T-helper 2 cell treated with Interferon-gamma antibody and Interleukin-4, amounts not matched to agents 5 μg/mL and 100 μg/mL, for 36 hours (primary cell): ENCODE measurements at regions not wholly inside any gene's neighbourhood (a gene's known extent, or its start where the extent isn't known, plus 50 kb on each side); places are given as distances from the start of the nearest gene placed in this dataset.

Source experiments
- DNase-seq: peaks from one replicate; pipeline ENCODE4 v3.0.0; 2021; ENCODE audit warnings: low spot score
- H3K27ac Mint-ChIP-seq: one replicate; pipeline ENCODE4 v1.8.0; 2021; ENCODE audit warnings: mild to moderate bottlenecking, mixed read lengths
- H3K27me3 Mint-ChIP-seq: one replicate; pipeline ENCODE4 v1.8.0; 2021; ENCODE audit warnings: low read depth, mixed read lengths
- H3K36me3 Mint-ChIP-seq: one replicate; pipeline ENCODE4 v1.8.0; 2021; ENCODE audit warnings: low read depth, mixed read lengths
- H3K4me1 Mint-ChIP-seq: one replicate; pipeline ENCODE4 v1.8.0; 2021; ENCODE audit warnings: low read depth, mixed read lengths
- H3K4me3 Mint-ChIP-seq: one replicate; pipeline ENCODE4 v1.8.0; 2022; ENCODE audit warnings: mild to moderate bottlenecking, moderate library complexity, mixed read lengths
- H3K9me3 Mint-ChIP-seq: one replicate; pipeline ENCODE4 v1.8.0; 2021; ENCODE audit warnings: mixed read lengths

DNA sequence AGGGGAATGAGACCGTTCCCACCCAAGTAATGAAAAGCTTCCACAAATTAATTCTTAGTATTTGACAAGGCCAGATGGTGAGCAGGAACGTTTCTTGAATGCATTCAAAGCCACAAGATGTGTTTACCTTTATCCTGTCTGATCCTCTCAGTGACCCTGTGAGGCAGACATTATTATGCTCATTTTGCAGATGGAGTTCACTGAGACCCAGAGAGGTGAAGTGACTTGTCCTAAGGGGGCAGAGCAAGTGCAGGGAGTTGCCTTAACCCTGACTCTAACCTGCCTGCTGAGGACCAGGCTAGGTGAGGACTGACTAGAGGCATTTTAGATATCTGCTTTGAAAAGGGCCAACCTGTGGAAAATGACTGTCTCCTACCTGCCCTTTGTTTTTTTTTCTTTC is 156.7 kb downstream of the HAPSTR1 start:
- no peak for DNase-seq
- Mint-ChIP-seq H3K9me3 (no peaks in the 10 kb centered on the region), H3K36me3 (no peaks in the 10 kb centered on the region), H3K4me3 (no peak overlapping the region), H3K27ac (no peak overlapping the region), H3K4me1 (no peaks in the 10 kb centered on the region), H3K27me3 (no peaks in the 10 kb centered on the region)

- Mint-ChIP-seq H3K27ac (no peak overlapping the region), H3K4me1 (no peaks in the 10 kb centered on the region), H3K9me3 (no peaks in the 10 kb centered on the region), H3K36me3 (no peaks in the 10 kb centered on the region), H3K4me3 (no peak overlapping the region), H3K27me3 (no peaks in the 10 kb centered on the region)
- DNase-seq: no peak
Observed at GRCh38 chr16:9249534-9249933, 158.1 kb downstream of the HAPSTR1 start.

- no peaks in the 10 kb centered on the region for H3K9me3 Mint-ChIP-seq
- no peak overlapping the region for H3K27ac Mint-ChIP-seq
- DNase-seq: no peak
- no peaks in the 10 kb centered on the region for H3K36me3 Mint-ChIP-seq
- no peak overlapping the region for H3K4me3 Mint-ChIP-seq
- no peaks in the 10 kb centered on the region for H3K27me3 Mint-ChIP-seq
- no peaks in the 10 kb centered on the region for H3K4me1 Mint-ChIP-seq
Observed at GRCh38 chr16:9251026-9251425, 159.6 kb downstream of the HAPSTR1 start.

GRCh38 chr16:9254863-9255262 is 163.4 kb downstream of the HAPSTR1 start:
- Mint-ChIP-seq H3K4me1 (no peaks in the 10 kb centered on the region), H3K9me3 (no peaks in the 10 kb centered on the region), H3K36me3 (no peaks in the 10 kb centered on the region), H3K27me3 (no peaks in the 10 kb centered on the region), H3K4me3 (no peak overlapping the region), H3K27ac (no peak overlapping the region)
- no peak for DNase-seq

DNA sequence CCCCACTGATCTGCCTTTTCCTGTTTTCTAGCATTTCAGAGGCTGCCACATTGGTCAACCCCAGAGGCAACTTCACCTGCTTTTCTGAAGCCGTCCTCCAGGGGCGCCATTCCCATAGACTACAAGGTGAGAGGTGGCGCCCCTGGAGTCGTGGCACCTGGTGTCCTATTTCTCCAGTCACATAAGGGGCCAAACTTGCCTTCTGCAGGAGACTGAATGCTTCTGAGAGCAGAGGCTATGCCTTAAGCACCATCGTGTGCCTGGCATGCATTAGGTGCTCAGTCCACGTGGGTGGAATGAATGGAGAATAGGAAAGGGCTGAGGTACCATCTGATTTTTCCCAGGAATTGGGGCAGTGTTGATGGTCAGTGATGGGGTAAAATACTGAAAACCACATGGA is 164.8 kb downstream of the HAPSTR1 start:
- no peaks in the 10 kb centered on the region for H3K4me1 Mint-ChIP-seq
- no peaks in the 10 kb centered on the region for H3K9me3 Mint-ChIP-seq
- H3K36me3 Mint-ChIP-seq: no peaks in the 10 kb centered on the region
- peak; percentile 5 for DNase-seq
- H3K27me3 Mint-ChIP-seq: no peaks in the 10 kb centered on the region
- H3K4me3 Mint-ChIP-seq: no peak overlapping the region
- no peak overlapping the region for H3K27ac Mint-ChIP-seq

- no peaks in the 10 kb centered on the region for H3K4me1 Mint-ChIP-seq
- DNase-seq: no peak
- no peak overlapping the region for H3K4me3 Mint-ChIP-seq
- H3K9me3 Mint-ChIP-seq: no peaks in the 10 kb centered on the region
- no peaks in the 10 kb centered on the region for H3K36me3 Mint-ChIP-seq
- no peaks in the 10 kb centered on the region for H3K27me3 Mint-ChIP-seq
- no peak overlapping the region for H3K27ac Mint-ChIP-seq
Observed at GRCh38 chr16:9257843-9258242, 166.4 kb downstream of the HAPSTR1 start.

GRCh38 chr16:9258423-9259051 is 167.1 kb downstream of the HAPSTR1 start:
- Mint-ChIP-seq H3K27ac (no peak overlapping the region), H3K36me3 (no peaks in the 10 kb centered on the region)
- peak; percentile 7 for DNase-seq

DNA sequence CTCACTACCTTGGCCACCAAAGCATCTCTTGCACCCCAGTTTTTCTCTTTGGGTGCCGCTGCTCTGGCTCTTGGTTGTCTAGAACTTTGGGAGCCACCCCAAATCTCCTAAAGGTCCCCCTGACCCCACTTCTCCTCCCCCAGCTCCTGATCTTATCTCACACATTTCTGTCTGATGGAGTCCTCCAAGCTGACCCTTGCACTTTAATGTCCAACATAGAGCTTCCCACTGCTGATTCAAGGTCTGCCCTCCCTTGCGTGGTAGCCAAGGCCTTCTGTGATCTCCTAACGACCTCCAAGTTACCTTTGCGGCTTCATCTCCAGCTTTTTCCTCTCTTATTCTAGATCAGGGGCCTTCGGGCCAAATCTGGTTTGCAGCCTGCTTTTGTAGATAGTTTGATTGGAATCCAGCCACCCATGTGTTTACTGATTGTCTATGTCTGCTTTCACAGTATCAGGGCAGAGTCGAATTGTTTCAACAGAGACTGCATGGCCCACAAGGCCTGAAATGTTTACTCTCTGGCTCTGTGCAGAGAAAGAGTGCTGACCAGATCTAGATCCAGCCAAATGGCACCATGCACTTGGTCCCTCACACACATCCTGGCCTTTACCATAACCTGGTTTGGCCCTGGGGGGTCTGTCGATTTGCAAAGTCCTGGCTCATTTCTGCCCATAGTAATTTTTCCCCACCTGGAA is 168.6 kb downstream of the HAPSTR1 start:
- no peak overlapping the region for H3K4me3 Mint-ChIP-seq
- no peaks in the 10 kb centered on the region for H3K9me3 Mint-ChIP-seq
- no peaks in the 10 kb centered on the region for H3K27me3 Mint-ChIP-seq
- H3K27ac Mint-ChIP-seq: no peak overlapping the region
- no peak for DNase-seq
- H3K4me1 Mint-ChIP-seq: no peaks in the 10 kb centered on the region
- no peaks in the 10 kb centered on the region for H3K36me3 Mint-ChIP-seq

More at GRCh38 chr16:9258423-9259051, 167.1 kb downstream of the HAPSTR1 start:
- no peak overlapping the region for H3K4me3 Mint-ChIP-seq
- no peaks in the 10 kb centered on the region for H3K27me3 Mint-ChIP-seq
- H3K9me3 Mint-ChIP-seq: no peaks in the 10 kb centered on the region
- no peaks in the 10 kb centered on the region for H3K4me1 Mint-ChIP-seq

DNA sequence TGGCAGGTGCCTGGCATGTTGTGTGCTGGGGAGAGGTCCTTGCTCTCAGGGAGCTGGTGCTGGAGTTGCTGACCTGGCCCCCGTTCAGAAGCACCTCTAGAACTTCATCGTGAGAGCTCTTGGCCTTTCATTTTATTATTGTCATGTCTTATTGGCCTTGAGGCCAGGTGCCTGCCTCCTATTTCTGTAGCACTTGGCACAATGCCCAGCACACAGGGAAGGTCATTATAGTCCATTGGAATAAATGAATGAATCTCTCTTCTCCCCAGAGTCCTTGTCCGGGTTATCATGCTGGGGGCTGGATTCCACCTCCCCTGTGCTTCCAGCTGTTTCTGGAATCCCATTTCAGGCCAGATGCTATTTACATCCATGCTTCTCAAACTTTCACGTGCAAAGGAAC is 169.2 kb downstream of the HAPSTR1 start:
- H3K9me3 Mint-ChIP-seq: no peaks in the 10 kb centered on the region
- H3K27me3 Mint-ChIP-seq: no peaks in the 10 kb centered on the region
- no peak overlapping the region for H3K4me3 Mint-ChIP-seq
- no peaks in the 10 kb centered on the region for H3K36me3 Mint-ChIP-seq
- H3K27ac Mint-ChIP-seq: no peak overlapping the region
- no peak for DNase-seq
- H3K4me1 Mint-ChIP-seq: no peaks in the 10 kb centered on the region

DNA sequence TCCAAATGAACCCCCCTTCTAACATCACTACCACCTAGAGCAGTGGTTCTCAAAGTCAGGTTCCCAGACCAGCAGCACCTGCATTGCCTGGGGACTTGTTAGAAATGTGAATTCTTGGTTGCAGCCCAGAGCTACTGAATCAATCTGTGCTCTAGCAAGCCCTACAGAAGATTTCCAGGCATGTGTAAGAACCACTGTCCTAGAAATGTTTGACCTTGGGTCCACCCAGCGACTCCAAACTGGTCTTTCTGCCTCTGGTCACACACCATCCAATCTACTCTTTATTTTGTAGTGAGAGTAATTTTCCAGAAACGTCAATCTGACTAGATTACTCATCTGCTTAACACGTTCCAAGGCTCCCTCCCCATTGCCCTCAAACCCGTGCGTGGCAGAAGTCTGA is 169.9 kb downstream of the HAPSTR1 start:
- no peaks in the 10 kb centered on the region for H3K36me3 Mint-ChIP-seq
- DNase-seq: no peak
- no peak overlapping the region for H3K4me3 Mint-ChIP-seq
- no peak overlapping the region for H3K27ac Mint-ChIP-seq
- no peaks in the 10 kb centered on the region for H3K9me3 Mint-ChIP-seq
- H3K4me1 Mint-ChIP-seq: no peaks in the 10 kb centered on the region
- peaks cover 2% of the 10 kb centered on the region for H3K27me3 Mint-ChIP-seq

DNA sequence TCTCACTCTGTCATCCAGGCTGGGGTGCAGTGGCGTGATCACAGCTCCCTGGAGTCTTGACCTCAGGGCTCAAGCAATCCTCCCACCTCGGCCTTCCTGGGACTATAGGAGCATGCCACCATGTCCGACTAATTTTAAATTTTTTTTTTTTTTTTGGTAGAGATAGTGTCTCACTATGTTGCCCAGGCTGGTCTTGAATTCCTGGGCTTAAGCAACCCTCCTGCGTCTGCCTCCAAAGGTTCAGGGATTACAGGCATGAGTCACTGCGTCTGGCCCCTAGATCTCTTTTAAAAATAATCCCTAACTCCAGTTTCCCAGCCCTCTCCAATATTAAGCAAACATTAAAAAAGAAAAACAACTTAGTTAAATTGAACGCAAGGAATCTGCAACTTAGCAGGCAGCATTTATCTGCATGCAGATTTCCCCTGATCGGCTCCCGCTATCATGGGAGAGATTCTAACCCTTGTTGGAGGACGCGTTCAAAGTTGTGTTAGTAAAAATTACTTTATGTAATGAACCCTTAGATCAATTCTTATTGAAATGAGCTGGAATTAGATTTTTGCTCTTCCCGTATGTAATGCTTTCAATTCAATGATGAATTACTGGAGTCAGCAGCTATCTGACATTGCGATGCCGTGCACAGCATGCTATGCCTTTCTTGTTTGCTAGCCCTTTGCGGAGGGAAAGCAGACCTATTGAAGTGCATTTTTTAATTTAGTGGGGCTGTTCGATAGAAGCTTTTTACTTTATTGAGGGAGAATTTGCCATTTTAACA is 171.7 kb downstream of the HAPSTR1 start:
- Mint-ChIP-seq H3K4me1 (no peaks in the 10 kb centered on the region), H3K27ac (no peak overlapping the region), H3K27me3 (peaks cover 2% of the 10 kb centered on the region), H3K9me3 (no peaks in the 10 kb centered on the region), H3K4me3 (no peak overlapping the region), H3K36me3 (no peaks in the 10 kb centered on the region)
- DNase-seq: no peak

- H3K27ac Mint-ChIP-seq: no peak overlapping the region
- H3K4me1 Mint-ChIP-seq: no peaks in the 10 kb centered on the region
- peaks cover 2% of the 10 kb centered on the region for H3K27me3 Mint-ChIP-seq
- no peak overlapping the region for H3K4me3 Mint-ChIP-seq
- no peaks in the 10 kb centered on the region for H3K36me3 Mint-ChIP-seq
- no peaks in the 10 kb centered on the region for H3K9me3 Mint-ChIP-seq
- DNase-seq: no peak
Observed at GRCh38 chr16:9264067-9264466, 172.6 kb downstream of the HAPSTR1 start.

DNA sequence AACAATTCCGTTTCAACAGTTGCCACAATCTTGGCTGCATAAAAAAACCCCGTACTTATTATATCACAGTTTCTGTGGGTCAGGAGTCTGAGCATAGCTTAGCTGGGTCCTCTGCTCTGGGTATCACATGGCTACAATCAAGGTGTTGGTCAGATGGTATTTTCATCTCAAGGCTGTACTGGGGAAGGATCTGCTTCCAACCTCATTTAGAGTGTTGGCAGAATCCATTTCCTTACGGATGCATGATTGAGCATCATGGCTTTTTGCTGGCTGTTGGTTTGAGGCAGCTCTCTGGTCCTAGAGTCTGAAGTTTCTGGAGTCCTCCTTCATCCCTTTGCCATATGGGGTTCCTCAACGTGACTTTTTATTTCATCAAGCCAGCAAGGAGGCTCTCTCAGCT is 177.0 kb downstream of the HAPSTR1 start:
- Mint-ChIP-seq H3K27me3 (peaks cover 2% of the 10 kb centered on the region), H3K4me3 (no peak overlapping the region), H3K27ac (no peak overlapping the region), H3K4me1 (no peaks in the 10 kb centered on the region), H3K36me3 (no peaks in the 10 kb centered on the region), H3K9me3 (no peaks in the 10 kb centered on the region)
- no peak for DNase-seq

GRCh38 chr16:9270424-9270823 is 179.0 kb downstream of the HAPSTR1 start:
- Mint-ChIP-seq H3K9me3 (no peaks in the 10 kb centered on the region), H3K4me3 (no peak overlapping the region), H3K27ac (no peak overlapping the region), H3K4me1 (no peaks in the 10 kb centered on the region), H3K27me3 (peaks cover 2% of the 10 kb centered on the region), H3K36me3 (no peaks in the 10 kb centered on the region)
- no peak for DNase-seq
